ENCODE measurements at regions not wholly inside any gene's neighbourhood (a gene's known extent, or its start where the extent isn't known, plus 50 kb on each side); places are given as distances from the start of the nearest gene placed in this dataset.

- Mint-ChIP-seq H3K4me1 (ENCODE audit: low read depth) (no peaks in the 10 kb centered on the region), H3K27me3 (no peaks in the 10 kb centered on the region), H3K36me3 (ENCODE audit: low read depth) (no peaks in the 10 kb centered on the region), H3K4me3 (no peak overlapping the region), H3K27ac (no peak overlapping the region), H3K9me3 (no peaks in the 10 kb centered on the region)
- no peak for DNase-seq
Observed at GRCh38 chr5:123856766-123857165, 344.8 kb downstream of the CSNK1G3 start.

GRCh38 chr5:123855609-123856008 lies 343.6 kb downstream of the CSNK1G3 start:
- no peaks in the 10 kb centered on the region for H3K36me3 Mint-ChIP-seq (ENCODE audit: low read depth)
- H3K4me1 Mint-ChIP-seq (ENCODE audit: low read depth), result no peaks in the 10 kb centered on the region
- no peak for DNase-seq
- no peak overlapping the region for H3K4me3 Mint-ChIP-seq
- H3K27me3 Mint-ChIP-seq, result no peaks in the 10 kb centered on the region
- peaks cover 3% of the 10 kb centered on the region for H3K9me3 Mint-ChIP-seq
- no peak overlapping the region for H3K27ac Mint-ChIP-seq

GRCh38 chr5:123845356-123846100 lies 333.6 kb downstream of the CSNK1G3 start:
- Mint-ChIP-seq H3K9me3 (peaks cover 2% of the 10 kb centered on the region), H3K36me3 (ENCODE audit: low read depth) (no peaks in the 10 kb centered on the region), H3K27me3 (no peaks in the 10 kb centered on the region), H3K4me1 (ENCODE audit: low read depth) (no peaks in the 10 kb centered on the region), H3K27ac (no peak overlapping the region), H3K4me3 (no peak overlapping the region)
- DNase-seq, result no peak

DNA sequence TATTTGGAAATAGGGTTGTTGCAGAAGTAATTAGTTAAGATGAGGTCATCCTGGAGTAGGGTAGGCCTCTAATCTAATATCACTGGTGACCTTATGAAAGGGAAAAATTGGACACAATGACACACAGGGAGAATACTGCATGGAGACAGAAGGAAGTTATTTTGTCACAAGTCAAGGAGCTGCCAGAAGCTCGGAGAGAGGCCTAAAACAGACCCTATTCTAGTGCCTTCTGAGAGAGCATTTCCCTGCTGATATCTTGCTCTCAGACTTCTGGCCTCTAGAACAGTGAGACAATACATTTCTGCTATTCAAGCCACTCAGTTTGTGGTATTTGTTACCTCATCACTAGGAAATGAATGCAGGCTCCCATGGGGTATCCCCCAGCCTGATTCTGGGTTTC lies 332.9 kb downstream of the CSNK1G3 start:
- Mint-ChIP-seq H3K9me3 (peaks cover 2% of the 10 kb centered on the region), H3K27ac (no peak overlapping the region), H3K36me3 (ENCODE audit: low read depth) (no peaks in the 10 kb centered on the region), H3K27me3 (no peaks in the 10 kb centered on the region), H3K4me3 (no peak overlapping the region), H3K4me1 (ENCODE audit: low read depth) (no peaks in the 10 kb centered on the region)
- DNase-seq, result no peak

GRCh38 chr5:123835421-123835820 lies 323.4 kb downstream of the CSNK1G3 start:
- Mint-ChIP-seq H3K27ac (no peak overlapping the region), H3K9me3 (peaks cover 13% of the 10 kb centered on the region), H3K27me3 (no peaks in the 10 kb centered on the region), H3K4me3 (no peak overlapping the region), H3K4me1 (ENCODE audit: low read depth) (no peaks in the 10 kb centered on the region), H3K36me3 (ENCODE audit: low read depth) (no peaks in the 10 kb centered on the region)
- DNase-seq, result no peak

GRCh38 chr5:123830575-123830974 lies 318.6 kb downstream of the CSNK1G3 start:
- H3K27ac Mint-ChIP-seq, result no peak overlapping the region
- H3K9me3 Mint-ChIP-seq, result peaks cover 7% of the 10 kb centered on the region
- H3K4me3 Mint-ChIP-seq, result no peak overlapping the region
- H3K27me3 Mint-ChIP-seq, result no peaks in the 10 kb centered on the region
- no peaks in the 10 kb centered on the region for H3K36me3 Mint-ChIP-seq (ENCODE audit: low read depth)
- H3K4me1 Mint-ChIP-seq (ENCODE audit: low read depth), result no peaks in the 10 kb centered on the region
- DNase-seq, result no peak

DNA sequence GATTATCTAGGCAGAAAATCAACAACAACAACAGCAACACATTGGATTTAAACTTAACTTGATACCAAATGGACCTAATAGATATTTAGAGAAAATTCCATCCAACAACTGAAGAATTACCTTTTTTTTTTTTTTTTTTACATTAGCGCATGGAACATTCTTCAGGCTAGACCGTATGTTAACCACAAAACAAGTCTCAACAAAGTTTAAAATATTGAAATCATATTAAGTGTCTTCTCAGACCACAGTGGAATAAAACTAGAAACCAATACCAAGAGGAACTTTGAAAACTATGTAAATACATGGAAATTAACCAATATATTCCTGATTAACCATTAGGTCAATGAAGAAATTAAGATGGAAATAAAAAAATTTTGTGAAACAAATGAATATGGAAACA lies 315.8 kb downstream of the CSNK1G3 start:
- H3K4me1 Mint-ChIP-seq (ENCODE audit: low read depth), result no peaks in the 10 kb centered on the region
- no peak overlapping the region for H3K27ac Mint-ChIP-seq
- no peak overlapping the region for H3K4me3 Mint-ChIP-seq
- H3K36me3 Mint-ChIP-seq (ENCODE audit: low read depth), result no peaks in the 10 kb centered on the region
- peaks cover 5% of the 10 kb centered on the region for H3K9me3 Mint-ChIP-seq
- H3K27me3 Mint-ChIP-seq, result no peaks in the 10 kb centered on the region
- no peak for DNase-seq

- no peak overlapping the region for H3K27ac Mint-ChIP-seq
- H3K4me3 Mint-ChIP-seq, result no peak overlapping the region
- no peaks in the 10 kb centered on the region for H3K27me3 Mint-ChIP-seq
- peaks cover 2% of the 10 kb centered on the region for H3K9me3 Mint-ChIP-seq
- no peaks in the 10 kb centered on the region for H3K4me1 Mint-ChIP-seq (ENCODE audit: low read depth)
- no peak for DNase-seq
- H3K36me3 Mint-ChIP-seq (ENCODE audit: low read depth), result no peaks in the 10 kb centered on the region
Observed at GRCh38 chr5:123819833-123820232, 307.9 kb downstream of the CSNK1G3 start.

- Mint-ChIP-seq H3K9me3 (peaks cover 2% of the 10 kb centered on the region), H3K4me3 (no peak overlapping the region), H3K27ac (no peak overlapping the region), H3K4me1 (ENCODE audit: low read depth) (no peaks in the 10 kb centered on the region), H3K36me3 (ENCODE audit: low read depth) (no peaks in the 10 kb centered on the region), H3K27me3 (no peaks in the 10 kb centered on the region)
- DNase-seq, result no peak
Observed at GRCh38 chr5:123819386-123819785, 307.4 kb downstream of the CSNK1G3 start.

GRCh38 chr5:123817267-123817666 lies 305.3 kb downstream of the CSNK1G3 start:
- no peaks in the 10 kb centered on the region for H3K36me3 Mint-ChIP-seq (ENCODE audit: low read depth)
- H3K4me1 Mint-ChIP-seq (ENCODE audit: low read depth), result no peaks in the 10 kb centered on the region
- H3K27ac Mint-ChIP-seq, result no peak overlapping the region
- H3K9me3 Mint-ChIP-seq, result peaks cover under 1% of the 10 kb centered on the region
- no peaks in the 10 kb centered on the region for H3K27me3 Mint-ChIP-seq
- DNase-seq, result no peak
- H3K4me3 Mint-ChIP-seq, result no peak overlapping the region

DNA sequence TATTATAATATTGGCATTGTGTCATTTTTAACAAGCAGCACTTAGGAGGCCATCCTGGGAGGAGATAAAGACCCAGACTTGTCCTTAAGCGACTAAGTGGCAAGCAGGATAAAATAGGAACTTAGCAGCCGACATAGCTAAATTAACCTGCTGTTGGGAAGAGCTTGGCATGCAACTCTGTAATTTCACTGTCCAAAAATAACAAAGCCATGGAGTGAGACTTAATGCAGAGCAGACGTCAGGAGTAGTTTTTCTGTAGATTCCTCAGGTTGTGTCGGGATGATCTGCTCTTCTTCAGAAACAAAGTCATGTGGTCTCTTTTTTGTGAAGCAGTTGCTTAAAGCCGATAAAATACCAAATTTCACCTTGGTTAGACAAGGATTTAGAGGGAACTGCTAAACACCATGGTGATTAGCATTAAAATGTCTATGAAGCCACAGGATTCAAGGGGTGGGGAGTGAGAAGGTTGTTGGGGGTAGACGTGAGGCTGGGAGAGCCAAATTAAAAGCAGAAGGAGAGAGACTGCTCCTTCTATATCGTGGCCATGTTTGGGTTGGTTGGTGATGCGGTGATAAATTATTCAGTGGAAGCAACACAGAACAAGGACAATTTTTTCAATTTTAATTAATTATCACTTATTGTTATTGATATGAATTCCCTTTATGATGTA lies 303.0 kb downstream of the CSNK1G3 start:
- no peak for DNase-seq
- H3K27me3 Mint-ChIP-seq, result no peaks in the 10 kb centered on the region
- no peak overlapping the region for H3K4me3 Mint-ChIP-seq
- H3K27ac Mint-ChIP-seq, result no peak overlapping the region
- H3K36me3 Mint-ChIP-seq (ENCODE audit: low read depth), result no peaks in the 10 kb centered on the region
- H3K4me1 Mint-ChIP-seq (ENCODE audit: low read depth), result no peaks in the 10 kb centered on the region
- no peaks in the 10 kb centered on the region for H3K9me3 Mint-ChIP-seq

DNA sequence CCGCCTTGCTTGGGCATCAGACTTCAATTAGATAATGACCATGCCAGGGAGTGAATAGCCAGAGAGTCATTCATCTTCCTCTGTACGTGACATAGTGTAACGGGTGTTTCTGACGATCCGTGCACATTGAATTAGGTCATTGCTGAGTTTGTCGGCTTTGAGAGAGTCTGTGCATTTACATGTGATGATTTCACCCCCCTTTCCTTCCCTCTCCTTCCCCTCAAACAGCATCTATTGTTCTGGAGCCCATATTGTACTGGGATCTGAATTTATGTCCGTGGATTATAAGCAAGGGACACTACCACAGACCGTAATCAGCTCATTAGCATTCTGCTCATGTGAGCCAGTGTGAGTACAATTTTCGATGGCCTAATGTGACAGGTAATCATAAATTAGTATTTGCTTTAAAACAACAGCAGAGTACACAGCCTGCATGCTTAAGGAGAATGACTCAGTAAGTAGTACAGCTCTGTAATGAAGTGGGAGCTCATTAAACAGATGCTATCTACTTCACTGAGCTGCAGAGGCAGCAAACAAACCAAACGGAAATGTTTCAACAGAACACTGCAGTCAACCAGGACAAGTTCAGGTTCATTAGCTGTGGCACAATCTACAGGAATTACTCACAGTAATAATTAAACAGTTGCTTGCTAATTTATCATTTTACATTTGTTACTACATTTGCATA lies 302.1 kb downstream of the CSNK1G3 start:
- no peak overlapping the region for H3K4me3 Mint-ChIP-seq
- no peaks in the 10 kb centered on the region for H3K9me3 Mint-ChIP-seq
- H3K4me1 Mint-ChIP-seq (ENCODE audit: low read depth), result no peaks in the 10 kb centered on the region
- no peaks in the 10 kb centered on the region for H3K27me3 Mint-ChIP-seq
- H3K27ac Mint-ChIP-seq, result no peak overlapping the region
- no peak for DNase-seq
- H3K36me3 Mint-ChIP-seq (ENCODE audit: low read depth), result no peaks in the 10 kb centered on the region

DNA sequence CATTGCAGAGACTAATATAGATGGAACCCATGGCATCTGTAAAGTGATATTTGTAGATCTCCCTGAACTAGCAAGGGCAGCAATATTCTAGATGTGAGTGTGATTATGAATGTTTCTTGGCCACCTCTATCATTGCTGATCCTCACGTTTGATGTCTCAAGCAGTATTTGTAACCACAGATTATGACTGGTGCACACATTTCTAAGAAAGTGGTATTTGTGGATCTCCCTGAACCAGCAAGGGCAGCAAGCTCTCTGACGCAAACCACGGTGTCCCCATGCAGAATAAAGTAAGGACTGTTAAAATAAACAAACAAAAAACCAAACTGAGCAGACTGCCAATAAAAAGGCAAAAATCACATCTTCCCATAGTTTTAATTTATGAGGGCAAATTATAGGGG lies 301.3 kb downstream of the CSNK1G3 start:
- no peaks in the 10 kb centered on the region for H3K36me3 Mint-ChIP-seq (ENCODE audit: low read depth)
- no peaks in the 10 kb centered on the region for H3K4me1 Mint-ChIP-seq (ENCODE audit: low read depth)
- H3K27ac Mint-ChIP-seq, result no peak overlapping the region
- no peak for DNase-seq
- H3K9me3 Mint-ChIP-seq, result no peaks in the 10 kb centered on the region
- H3K27me3 Mint-ChIP-seq, result no peaks in the 10 kb centered on the region
- H3K4me3 Mint-ChIP-seq, result no peak overlapping the region

DNA sequence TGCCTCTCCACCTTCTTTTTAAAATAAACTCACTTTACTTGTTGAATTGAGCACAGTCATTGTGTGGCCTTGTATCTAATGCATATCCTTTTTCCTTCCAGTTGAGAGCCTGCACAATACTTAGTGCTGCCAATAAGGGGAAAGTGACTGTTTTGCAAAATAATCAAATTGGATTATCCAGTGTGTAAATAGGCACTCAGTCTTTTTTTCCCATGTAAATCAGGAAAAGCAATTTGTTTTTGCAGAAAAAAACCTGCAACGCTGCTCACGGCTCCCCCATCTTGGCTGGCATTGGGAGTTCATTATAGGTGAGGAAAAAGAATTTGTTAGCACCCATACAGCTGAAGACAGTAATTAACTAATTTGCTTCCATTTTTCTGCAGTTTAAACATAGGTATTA lies 299.9 kb downstream of the CSNK1G3 start:
- Mint-ChIP-seq H3K27me3 (no peaks in the 10 kb centered on the region), H3K4me1 (ENCODE audit: low read depth) (no peaks in the 10 kb centered on the region), H3K9me3 (no peaks in the 10 kb centered on the region), H3K4me3 (no peak overlapping the region), H3K27ac (no peak overlapping the region), H3K36me3 (ENCODE audit: low read depth) (no peaks in the 10 kb centered on the region)
- no peak for DNase-seq

DNA sequence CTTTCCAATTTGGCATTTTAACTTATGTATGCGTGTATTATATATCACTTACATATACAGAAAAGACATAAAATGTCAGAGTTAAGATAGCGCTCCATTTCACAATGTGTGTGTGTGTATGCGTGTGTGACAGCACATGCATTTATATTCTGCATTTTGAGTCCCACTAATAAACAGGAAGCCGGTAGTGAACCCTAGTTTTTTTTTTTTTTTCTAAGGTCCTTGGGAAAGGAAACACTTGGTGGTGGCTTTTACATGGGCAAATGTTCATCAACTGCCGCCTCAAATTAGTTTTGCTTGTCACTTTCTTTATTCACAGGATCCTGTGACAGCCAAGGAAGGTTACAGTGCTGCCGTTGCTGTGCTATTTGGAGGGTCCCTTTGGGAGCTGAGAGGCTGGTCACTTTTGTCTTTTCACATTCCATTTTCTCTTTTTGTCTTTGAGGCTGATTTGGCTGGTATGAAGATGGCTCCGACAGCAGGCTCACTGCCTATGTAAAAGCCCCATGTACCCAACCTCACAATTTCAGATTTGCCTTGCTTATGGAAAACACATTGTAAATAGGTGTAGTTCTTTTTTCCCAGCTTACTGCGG lies 298.9 kb downstream of the CSNK1G3 start:
- H3K27ac Mint-ChIP-seq, result no peak overlapping the region
- no peaks in the 10 kb centered on the region for H3K36me3 Mint-ChIP-seq (ENCODE audit: low read depth)
- no peak overlapping the region for H3K4me3 Mint-ChIP-seq
- DNase-seq, result no peak
- H3K9me3 Mint-ChIP-seq, result no peaks in the 10 kb centered on the region
- no peaks in the 10 kb centered on the region for H3K27me3 Mint-ChIP-seq
- no peaks in the 10 kb centered on the region for H3K4me1 Mint-ChIP-seq (ENCODE audit: low read depth)
